A549 (cell line): ENCODE measurements at regions not wholly inside any gene's neighbourhood (a gene's known extent, or its start where the extent isn't known, plus 50 kb on each side); places are given as distances from the start of the nearest gene placed in this dataset.

ENCODE experiments used
- ATAC-seq, 2 experiments: fragments of 200-7000 bp in 1 of 2; fragments of >200 bp in 1 of 2; cut with Nextera tagmentation in 1 of 2; cut with Tn5 transposase in 1 of 2; 3 replicates each; pipeline versions ENCODE4 v1.8.0 to v1.9.1; 2018 to 2020; ENCODE audit warnings: mild to moderate bottlenecking in 1 of 2, moderate library complexity in 1 of 2
- CTCF ChIA-PET: fragments of 300-600 bp; sonication (Branson Sonifier 250); formaldehyde crosslinking; extraction: SDS; loops from one replicate; lab custom pipeline; 2021; ENCODE audit warnings: antibody characterized with exemption, inconsistent platforms; lab: Yijun Ruan, JAX
- POLR2A ChIA-PET: fragments of 350-600 bp; formaldehyde crosslinking; extraction: SDS; loops from one replicate; lab custom pipeline; 2021; ENCODE audit warnings: antibody characterized with exemption, inconsistent platforms; lab: Yijun Ruan, JAX
- DNase-seq, 2 experiments: peaks; one replicate each; pipeline versions ENCODE4 v3.0.0 to v3.0.0-alpha.2; 2011 to 2016; ENCODE audit warnings: low read depth in 1 of 2, low spot score in 1 of 2
- FAIRE-seq: peaks from 2 replicates; lab custom pipeline; 2011; peaks lifted over from hg19 to GRCh38; lab: Jason Lieb, UNC
- H3K27ac ChIP-seq, 2 experiments: fragments of >200 bp; sonication (Bioruptor Twin); formaldehyde crosslinking; 3 replicates each; pipeline ENCODE4 v1.5.1; 2016 to 2017
- H3K4me1 ChIP-seq: fragments of >200 bp; sonication (Bioruptor Twin); formaldehyde crosslinking; 3 replicates; pipeline ENCODE4 v1.6.1; 2016
- H3K4me2 ChIP-seq: fragments of >200 bp; sonication (Bioruptor Twin); formaldehyde crosslinking; 3 replicates; pipeline ENCODE4 v1.6.1; 2016
- H3K4me3 ChIP-seq: fragments of >200 bp; sonication (Bioruptor Twin); formaldehyde crosslinking; 3 replicates; pipeline ENCODE4 v1.5.1; 2016
- H3K9me3 ChIP-seq: fragments of >200 bp; sonication (Bioruptor Twin); formaldehyde crosslinking; 3 replicates; pipeline ENCODE4 v1.6.1; 2016
- ATOH8 ChIP-seq: fragments of 250-450 bp; sonication (Bioruptor Pico); IDR thresholded peaks from 2 replicates; pipeline ENCODE4 v1.5.0; 2020; ENCODE audit warnings: low read depth, mild to moderate bottlenecking, moderate library complexity
- BHLHE40 ChIP-seq: IDR thresholded peaks from 2 replicates; pipeline ENCODE4 v1.6.1; 2012; ENCODE audit warnings: low read depth, low read length, inconsistent platforms
- CBX8 ChIP-seq: fragments of 200-600 bp; sonication (generic); IDR thresholded peaks from 2 replicates; pipeline ENCODE4 v1.6.1; 2016
- CHD2 ChIP-seq: fragments of 150-350 bp; IDR thresholded peaks from 2 replicates; pipeline ENCODE4 v1.6.1; 2014; ENCODE audit warnings: low read length; ENCODE audit not compliant: partially characterized antibody
- CHD4 ChIP-seq: fragments of 200-600 bp; sonication (generic); IDR thresholded peaks from 2 replicates; pipeline ENCODE4 v1.6.1; 2016; ENCODE audit warnings: antibody characterized with exemption, mild to moderate bottlenecking, borderline replicate concordance
- EHF ChIP-seq: fragments of 250-450 bp; sonication (Bioruptor Pico); IDR thresholded peaks from 2 replicates; pipeline ENCODE4 v1.5.0; 2020; ENCODE audit warnings: mild to moderate bottlenecking
- EHMT2 ChIP-seq: fragments of 200-600 bp; sonication (generic); IDR thresholded peaks from 2 replicates; pipeline ENCODE4 v1.6.1; 2016; ENCODE audit warnings: antibody characterized with exemption, low read depth, mild to moderate bottlenecking, moderate library complexity
- HDAC2 ChIP-seq: fragments of 200-600 bp; sonication (generic); IDR thresholded peaks from 2 replicates; pipeline ENCODE4 v1.6.1; 2016
- HES2 ChIP-seq: fragments of >200 bp; sonication (Bioruptor Twin); formaldehyde crosslinking; IDR thresholded peaks from 2 replicates; pipeline ENCODE4 v1.6.1; 2016
- HMGXB4 ChIP-seq: fragments of 250-450 bp; sonication (Bioruptor Pico); IDR thresholded peaks from 2 replicates; pipeline ENCODE4 v1.5.0; 2021; ENCODE audit warnings: mild to moderate bottlenecking, moderate library complexity, borderline replicate concordance
- HOXA7 ChIP-seq: fragments of 250-450 bp; sonication (Bioruptor Pico); IDR thresholded peaks from 2 replicates; pipeline ENCODE4 v1.5.0; 2020; ENCODE audit warnings: mild to moderate bottlenecking, moderate library complexity
- HOXB13 ChIP-seq: fragments of 250-450 bp; sonication (Bioruptor Pico); IDR thresholded peaks from 2 replicates; pipeline ENCODE4 v1.5.0; 2020; ENCODE audit warnings: low read depth, mild to moderate bottlenecking, moderate library complexity
- MAZ ChIP-seq: fragments of 150-350 bp; IDR thresholded peaks from 2 replicates; pipeline ENCODE4 v1.6.1; 2014; ENCODE audit warnings: antibody characterized with exemption, low read depth, low read length, borderline replicate concordance
- NPAS2 ChIP-seq: fragments of 250-450 bp; sonication (Bioruptor Pico); IDR thresholded peaks from 2 replicates; pipeline ENCODE4 v1.8.0; 2022; ENCODE audit warnings: mild to moderate bottlenecking, moderate library complexity, borderline replicate concordance
- PHF8 ChIP-seq: fragments of 200-600 bp; sonication (generic); IDR thresholded peaks from 2 replicates; pipeline ENCODE4 v1.6.1; 2016; ENCODE audit warnings: low read depth, mild to moderate bottlenecking, antibody characterized with exemption, moderate library complexity, borderline replicate concordance
- POLR2A ChIP-seq: IDR thresholded peaks from 2 replicates; pipeline ENCODE4 v1.6.1; 2012; ENCODE audit warnings: mild to moderate bottlenecking, low read length
- RAD21 ChIP-seq, 2 experiments: fragments of >200 bp in 1 of 2; sonication (Bioruptor Twin) in 1 of 2; formaldehyde crosslinking in 1 of 2; IDR thresholded peaks in 1 of 2; conservative IDR thresholded peaks in 1 of 2; 2 replicates in 1 of 2; 3 replicates in 1 of 2; pipeline ENCODE4 v1.6.1; 2012 to 2018; ENCODE audit warnings: inconsistent platforms in 1 of 2
- RCOR1 ChIP-seq: fragments of 150-350 bp; IDR thresholded peaks from 2 replicates; pipeline ENCODE4 v1.6.1; 2014; ENCODE audit warnings: antibody characterized with exemption, low read length, low read depth
- RNF2 ChIP-seq: fragments of 200-600 bp; sonication (generic); IDR thresholded peaks from 2 replicates; pipeline ENCODE4 v1.6.1; 2016; ENCODE audit warnings: low read depth, mild to moderate bottlenecking, antibody characterized with exemption, moderate library complexity, borderline replicate concordance
- SREBF2 ChIP-seq: fragments of 450-650 bp; IDR thresholded peaks from 2 replicates; pipeline ENCODE4 v1.6.1; 2014; ENCODE audit warnings: mild to moderate bottlenecking, moderate library complexity
- TFCP2L1 ChIP-seq: fragments of 250-450 bp; sonication (Bioruptor Pico); IDR thresholded peaks from 2 replicates; pipeline ENCODE4 v1.5.0; 2021; ENCODE audit warnings: mild to moderate bottlenecking
- TP53 ChIP-seq: fragments of 250-450 bp; sonication (Bioruptor Pico); IDR thresholded peaks from 2 replicates; pipeline ENCODE4 v1.5.0; 2021; ENCODE audit warnings: mild to moderate bottlenecking, moderate library complexity
- USF2 ChIP-seq: fragments of 450-650 bp; IDR thresholded peaks from 2 replicates; pipeline ENCODE4 v1.6.1; 2014; ENCODE audit warnings: antibody characterized with exemption
- ZNF302 ChIP-seq: fragments of 250-450 bp; sonication (Bioruptor Pico); IDR thresholded peaks from 2 replicates; pipeline ENCODE4 v1.9.0; 2021; ENCODE audit warnings: inconsistent platforms, mild to moderate bottlenecking, moderate library complexity
- WGBS: methylation state at CpG from one replicate; pipeline ENCODE4 v1.1.6; 2017; ENCODE audit errors: missing lambda C conversion rate; 5-methylcytosine and 5-hydroxymethylcytosine counted together
- TF ChIP-seq, protein P1 (sequence below): IDR thresholded peaks from 2 replicates; pipeline ENCODE4 v1.6.1; 2012
- TF ChIP-seq, protein P2 (sequence below): IDR thresholded peaks from 2 replicates; pipeline ENCODE4 v1.6.1; 2012

- WGBS, result 89% methylated on average over 1 of the region's 1 CpG
- H3K4me3 ChIP-seq, result no peak overlapping the region
- ATAC-seq, result no peak
- no peak overlapping the region for H3K27ac ChIP-seq
- TF ChIP-seq MAZ (no peak), HMGXB4 (no peak), CHD2 (no peak), RAD21 (conservative IDR thresholded peaks at IDR 0.05 in 1 of 2, IDR thresholded peaks at IDR 0.05 in 1 of 2) (no peak), TFCP2L1 (no peak), NPAS2 (CRISPR knock-in tag) (no peak), TP53 (CRISPR knock-in tag) (no peak), HDAC2 (no peak)
- TF ChIP-seq, protein P1, sequence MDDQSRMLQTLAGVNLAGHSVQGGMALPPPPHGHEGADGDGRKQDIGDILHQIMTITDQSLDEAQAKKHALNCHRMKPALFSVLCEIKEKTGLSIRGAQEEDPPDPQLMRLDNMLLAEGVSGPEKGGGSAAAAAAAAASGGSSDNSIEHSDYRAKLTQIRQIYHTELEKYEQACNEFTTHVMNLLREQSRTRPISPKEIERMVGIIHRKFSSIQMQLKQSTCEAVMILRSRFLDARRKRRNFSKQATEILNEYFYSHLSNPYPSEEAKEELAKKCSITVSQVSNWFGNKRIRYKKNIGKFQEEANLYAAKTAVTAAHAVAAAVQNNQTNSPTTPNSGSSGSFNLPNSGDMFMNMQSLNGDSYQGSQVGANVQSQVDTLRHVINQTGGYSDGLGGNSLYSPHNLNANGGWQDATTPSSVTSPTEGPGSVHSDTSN, result no peak
- TF ChIP-seq, all 56 proteins: peak for 0
- peaks cover 18% of the 10 kb centered on the region for H3K4me1 ChIP-seq
- CTCF ChIA-PET, result interaction anchor here (0.6 to 1.4 kb wide), 2 partner anchors 16 to 75 kb away, joined by 3 to 7 read pairs; no protein-coding TSS in a partner anchor
- FAIRE-seq, result no peak
- peaks cover 41% of the 10 kb centered on the region for H3K9me3 ChIP-seq
- POLR2A ChIA-PET, result no interaction called here
- no peak overlapping the region for H3K4me2 ChIP-seq
- DNase-seq, result no peak
Observed at GRCh38 chr7:131252976-131253375, 74.7 kb upstream of the MKLN1 start.

DNA sequence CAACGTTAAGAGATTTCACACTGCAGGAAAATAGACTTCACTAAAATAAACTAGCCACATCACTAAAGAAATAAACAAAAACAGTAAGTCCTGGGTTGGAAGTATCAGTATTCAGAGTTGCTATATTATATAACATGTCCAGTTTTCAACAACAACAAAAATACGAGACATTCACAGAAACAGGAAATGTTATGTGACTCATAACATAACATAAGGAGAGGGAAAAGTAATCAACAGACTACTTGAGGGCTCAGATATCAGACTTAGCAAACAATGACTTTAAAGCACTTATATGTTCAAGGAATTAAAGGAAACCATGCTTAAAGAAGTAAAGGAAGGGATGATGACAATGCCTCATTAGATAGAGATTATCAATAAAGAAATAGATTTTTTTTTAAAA, 73.5 kb upstream of the MKLN1 start:
- no peak overlapping the region for H3K4me3 ChIP-seq
- ChIA-PET CTCF (no interaction called here), POLR2A (interaction anchor here (0.7 kb wide), 1 partner anchor 72 kb away, joined by 3 read pairs; no protein-coding TSS in a partner anchor)
- no peak for FAIRE-seq
- WGBS, result 30% methylated on average over 2 of the region's 2 CpGs
- TF ChIP-seq ATOH8 (CRISPR knock-in tag) (no peak), RCOR1 (no peak), SREBF2 (no peak), ZNF302 (CRISPR knock-in tag) (no peak), USF2 (no peak), EHF (CRISPR knock-in tag) (no peak), PHF8 (no peak), HOXA7 (CRISPR knock-in tag) (no peak), HDAC2 (no peak), HES2 (no peak), BHLHE40 (no peak), CHD4 (no peak), POLR2A (no peak), CBX8 (no peak), EHMT2 (no peak), HOXB13 (no peak), NPAS2 (CRISPR knock-in tag) (no peak), RNF2 (no peak), TFCP2L1 (no peak)
- TF ChIP-seq, protein P2, sequence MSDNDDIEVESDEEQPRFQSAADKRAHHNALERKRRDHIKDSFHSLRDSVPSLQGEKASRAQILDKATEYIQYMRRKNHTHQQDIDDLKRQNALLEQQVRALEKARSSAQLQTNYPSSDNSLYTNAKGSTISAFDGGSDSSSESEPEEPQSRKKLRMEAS, result no peak
- TF ChIP-seq, all 56 proteins: peak for 0
- DNase-seq (no peak), ATAC-seq (no peak)
- Histone ChIP-seq H3K4me2 (no peak overlapping the region), H3K9me3 (peaks cover 41% of the 10 kb centered on the region), H3K4me1 (peaks cover 6% of the 10 kb centered on the region), H3K27ac (no peak overlapping the region)
